Nephron progenitor cell (in vitro differentiated cells): ENCODE measurements at regions not wholly inside any gene's neighbourhood (a gene's known extent, or its start where the extent isn't known, plus 50 kb on each side); places are given as distances from the start of the nearest gene placed in this dataset.
"Not testable (repeated sequence)": the region's sequence is repeated elsewhere in the genome, so short reads cannot be mapped to it uniquely, and the experiment has no call there.

Experiments
- DNase-seq: peaks from one replicate; pipeline ENCODE4 v3.0.0; 2021
- H3K27ac Mint-ChIP-seq: 2 replicates; pipeline ENCODE4 v1.8.0; 2021; ENCODE audit warnings: mild to moderate bottlenecking, moderate library complexity, mixed read lengths
- H3K27me3 Mint-ChIP-seq: 2 replicates; pipeline ENCODE4 v1.8.0; 2021; ENCODE audit warnings: mild to moderate bottlenecking, low read depth, mixed read lengths; ENCODE audit not compliant: poor library complexity
- H3K36me3 Mint-ChIP-seq: 2 replicates; pipeline ENCODE4 v1.8.0; 2021; ENCODE audit warnings: low read depth, mixed read lengths
- H3K4me1 Mint-ChIP-seq: 2 replicates; pipeline ENCODE4 v1.8.0; 2021; ENCODE audit warnings: mixed read lengths
- H3K4me3 Mint-ChIP-seq: 2 replicates; pipeline ENCODE4 v1.8.0; 2021; ENCODE audit warnings: mild to moderate bottlenecking, moderate library complexity, mixed read lengths
- H3K9me3 Mint-ChIP-seq: 2 replicates; pipeline ENCODE4 v1.8.0; 2021; ENCODE audit warnings: mild to moderate bottlenecking, moderate library complexity, mixed read lengths
- CTCF ChIP-seq: fragments of 200-600 bp; sonication (generic); IDR thresholded peaks from 2 replicates; pipeline ENCODE4 v1.5.0; 2021; ENCODE audit warnings: antibody characterized with exemption

GRCh38 chr3:40895109-40895508 lies 304.2 kb upstream of the CTNNB1 start:
- Mint-ChIP-seq H3K9me3 (no peaks in the 10 kb centered on the region), H3K27ac (no peak overlapping the region), H3K36me3 (no peaks in the 10 kb centered on the region), H3K4me3 (no peak overlapping the region), H3K27me3 (peaks cover 5% of the 10 kb centered on the region), H3K4me1 (peaks cover 18% of the 10 kb centered on the region)
- no peak for DNase-seq
- no peak for TF ChIP-seq CTCF

GRCh38 chr3:40899286-40899712 lies 300.0 kb upstream of the CTNNB1 start:
- Mint-ChIP-seq H3K9me3 (peaks cover 2% of the 10 kb centered on the region), H3K4me1 (peaks cover 17% of the 10 kb centered on the region), H3K27me3 (no peaks in the 10 kb centered on the region), H3K27ac (no peak overlapping the region), H3K36me3 (no peaks in the 10 kb centered on the region), H3K4me3 (no peak overlapping the region)
- no peak for DNase-seq
- TF ChIP-seq CTCF: no peak

GRCh38 chr3:40901298-40901697 lies 298.0 kb upstream of the CTNNB1 start:
- H3K27me3 Mint-ChIP-seq: no peaks in the 10 kb centered on the region

GRCh38 chr3:40901796-40902195 lies 297.5 kb upstream of the CTNNB1 start:
- Mint-ChIP-seq H3K27ac (no peak overlapping the region), H3K4me1 (no peaks in the 10 kb centered on the region), H3K4me3 (no peak overlapping the region), H3K36me3 (peaks cover 5% of the 10 kb centered on the region), H3K27me3 (no peaks in the 10 kb centered on the region), H3K9me3 (peaks cover 13% of the 10 kb centered on the region)
- DNase-seq: no peak
- no peak for TF ChIP-seq CTCF

More at GRCh38 chr3:40901298-40901697, 298.0 kb upstream of the CTNNB1 start:
- H3K36me3 Mint-ChIP-seq: peaks cover 5% of the 10 kb centered on the region
- DNase-seq: no peak
- H3K27ac Mint-ChIP-seq: no peak overlapping the region
- H3K4me1 Mint-ChIP-seq: no peaks in the 10 kb centered on the region
- peaks cover 13% of the 10 kb centered on the region for H3K9me3 Mint-ChIP-seq
- no peak for TF ChIP-seq CTCF
- no peak overlapping the region for H3K4me3 Mint-ChIP-seq

GRCh38 chr3:40907907-40908465 lies 291.3 kb upstream of the CTNNB1 start:
- Mint-ChIP-seq H3K4me3 (peak overlapping the region; percentile 83), H3K9me3 (peaks cover 17% of the 10 kb centered on the region), H3K4me1 (peaks cover 28% of the 10 kb centered on the region)
- H3K27me3 Mint-ChIP-seq, H3K36me3 Mint-ChIP-seq, H3K27ac Mint-ChIP-seq, DNase-seq: not testable (repeated sequence)

GRCh38 chr3:40908612-40909011 lies 290.7 kb upstream of the CTNNB1 start:
- no peak for TF ChIP-seq CTCF
- Mint-ChIP-seq H3K36me3 (peaks cover 5% of the 10 kb centered on the region), H3K4me3 (peak overlapping the region; percentile 36), H3K27me3 (no peaks in the 10 kb centered on the region), H3K4me1 (peaks cover 34% of the 10 kb centered on the region), H3K27ac (no peak overlapping the region), H3K9me3 (peaks cover 17% of the 10 kb centered on the region)
- DNase-seq: no peak
